BE2C (cell line): ENCODE measurements at regions not wholly inside any gene's neighbourhood (a gene's known extent, or its start where the extent isn't known, plus 50 kb on each side); places are given as distances from the start of the nearest gene placed in this dataset.
A peak's percentile ranks its signal among the peaks of the same experiment; 100 is the strongest.

ENCODE experiments used
- DNase-seq: peaks from one replicate; pipeline ENCODE4 v3.0.0-alpha.2; 2020
- H3K27me3 ChIP-seq: fragments of 250-450 bp; sonication (Bioruptor Pico); 2 replicates; pipeline ENCODE4 v1.5.1; 2020; ENCODE audit warnings: mild to moderate bottlenecking
- H3K36me3 ChIP-seq: fragments of 250-450 bp; sonication (Bioruptor Pico); 2 replicates; pipeline ENCODE4 v1.5.1; 2020; ENCODE audit warnings: mild to moderate bottlenecking
- H3K4me1 ChIP-seq: fragments of 250-450 bp; sonication (Bioruptor Pico); 2 replicates; pipeline ENCODE4 v1.5.1; 2020
- H3K4me3 ChIP-seq: 2 replicates; pipeline ENCODE4 v1.5.1; 2011; ENCODE audit warnings: low read depth, low read length
- H3K9me3 ChIP-seq: fragments of 250-450 bp; sonication (Bioruptor Pico); 2 replicates; pipeline ENCODE4 v1.5.1; 2020
- TF ChIP-seq, protein P1 (sequence below): IDR thresholded peaks from 2 replicates; pipeline ENCODE4 v1.5.1; 2012; ENCODE audit warnings: mild to moderate bottlenecking, low read depth, low read length

DNA sequence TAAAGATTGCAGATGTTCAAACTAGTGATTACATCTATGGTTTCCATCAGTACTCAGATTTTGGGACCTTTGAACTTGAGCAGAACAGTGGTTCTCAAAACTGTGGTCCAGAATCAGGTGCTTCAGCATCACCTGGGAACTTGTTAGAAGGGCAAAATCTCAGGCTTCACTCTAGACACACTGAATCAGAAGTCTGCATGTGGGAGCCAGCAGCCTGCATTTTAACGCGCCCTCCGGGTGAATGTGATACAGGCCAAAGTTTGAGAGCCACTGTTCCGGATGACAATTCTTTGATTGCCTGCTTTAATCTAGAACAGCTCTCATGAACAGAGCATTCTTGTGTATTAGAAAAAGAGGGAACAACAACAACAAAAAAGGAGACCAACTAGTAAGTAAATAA, 261.7 kb downstream of the GPD2 start:
- H3K4me1 ChIP-seq = no peaks in the 10 kb centered on the region
- H3K27me3 ChIP-seq = no peaks in the 10 kb centered on the region
- H3K36me3 ChIP-seq = no peaks in the 10 kb centered on the region
- no peaks in the 10 kb centered on the region for H3K9me3 ChIP-seq
- H3K4me3 ChIP-seq = no peak overlapping the region
- TF ChIP-seq, protein P1, sequence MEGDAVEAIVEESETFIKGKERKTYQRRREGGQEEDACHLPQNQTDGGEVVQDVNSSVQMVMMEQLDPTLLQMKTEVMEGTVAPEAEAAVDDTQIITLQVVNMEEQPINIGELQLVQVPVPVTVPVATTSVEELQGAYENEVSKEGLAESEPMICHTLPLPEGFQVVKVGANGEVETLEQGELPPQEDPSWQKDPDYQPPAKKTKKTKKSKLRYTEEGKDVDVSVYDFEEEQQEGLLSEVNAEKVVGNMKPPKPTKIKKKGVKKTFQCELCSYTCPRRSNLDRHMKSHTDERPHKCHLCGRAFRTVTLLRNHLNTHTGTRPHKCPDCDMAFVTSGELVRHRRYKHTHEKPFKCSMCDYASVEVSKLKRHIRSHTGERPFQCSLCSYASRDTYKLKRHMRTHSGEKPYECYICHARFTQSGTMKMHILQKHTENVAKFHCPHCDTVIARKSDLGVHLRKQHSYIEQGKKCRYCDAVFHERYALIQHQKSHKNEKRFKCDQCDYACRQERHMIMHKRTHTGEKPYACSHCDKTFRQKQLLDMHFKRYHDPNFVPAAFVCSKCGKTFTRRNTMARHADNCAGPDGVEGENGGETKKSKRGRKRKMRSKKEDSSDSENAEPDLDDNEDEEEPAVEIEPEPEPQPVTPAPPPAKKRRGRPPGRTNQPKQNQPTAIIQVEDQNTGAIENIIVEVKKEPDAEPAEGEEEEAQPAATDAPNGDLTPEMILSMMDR = no peak
- DNase-seq = peak; percentile 16

DNA sequence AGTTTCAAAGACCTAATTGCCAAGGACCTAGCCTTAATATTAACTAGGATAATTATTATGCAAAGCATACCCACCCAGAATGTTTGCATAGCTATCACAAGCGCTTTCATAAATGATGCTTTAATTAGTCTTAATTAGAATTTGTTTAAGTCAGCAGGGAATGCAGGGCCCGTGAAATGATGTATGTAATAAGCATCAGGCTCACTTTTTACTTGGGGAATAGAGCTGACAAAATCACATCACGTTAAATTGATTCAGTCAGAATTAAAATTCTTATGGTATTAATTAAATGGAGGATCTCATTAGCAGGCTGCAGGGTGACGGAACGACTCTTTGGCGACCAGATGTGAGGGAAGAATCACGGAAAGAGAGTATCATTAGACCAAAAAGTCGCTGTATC, 264.5 kb downstream of the GPD2 start:
- H3K9me3 ChIP-seq = no peaks in the 10 kb centered on the region
- TF ChIP-seq, protein P1 = no peak
- no peak overlapping the region for H3K4me3 ChIP-seq
- no peaks in the 10 kb centered on the region for H3K36me3 ChIP-seq
- no peaks in the 10 kb centered on the region for H3K27me3 ChIP-seq
- H3K4me1 ChIP-seq = no peaks in the 10 kb centered on the region
- DNase-seq = no peak

GRCh38 chr2:156702541-156702940, 266.4 kb downstream of the GPD2 start:
- Histone ChIP-seq H3K36me3 (no peaks in the 10 kb centered on the region), H3K27me3 (no peaks in the 10 kb centered on the region), H3K4me3 (no peak overlapping the region), H3K4me1 (no peaks in the 10 kb centered on the region), H3K9me3 (no peaks in the 10 kb centered on the region)
- TF ChIP-seq, protein P1 = no peak
- DNase-seq = no peak

DNA sequence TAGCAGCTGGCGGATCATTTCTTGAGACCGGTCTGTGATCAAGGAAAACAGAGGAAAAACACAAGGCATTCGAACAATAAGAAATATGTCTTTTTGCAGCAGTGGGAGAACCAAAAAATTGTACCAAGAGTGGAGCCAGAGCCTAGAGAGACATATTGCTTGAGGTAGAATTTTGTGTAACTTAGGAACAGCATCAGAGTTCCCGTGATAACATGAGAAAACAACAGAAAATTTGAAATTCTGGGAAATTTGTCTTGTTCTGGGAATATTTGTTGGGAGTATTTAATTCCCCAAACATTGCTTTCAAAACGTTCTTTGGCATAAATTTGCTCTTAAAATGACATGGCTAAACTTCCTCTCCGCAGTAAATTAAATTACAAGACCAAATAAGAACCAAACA, 267.5 kb downstream of the GPD2 start:
- no peaks in the 10 kb centered on the region for H3K36me3 ChIP-seq
- H3K9me3 ChIP-seq = no peaks in the 10 kb centered on the region
- no peaks in the 10 kb centered on the region for H3K27me3 ChIP-seq
- TF ChIP-seq, protein P1 = no peak
- no peak for DNase-seq
- no peaks in the 10 kb centered on the region for H3K4me1 ChIP-seq
- H3K4me3 ChIP-seq = no peak overlapping the region

- TF ChIP-seq, protein P1 = no peak
Measured at GRCh38 chr2:156704132-156704531, 268.0 kb downstream of the GPD2 start.

DNA sequence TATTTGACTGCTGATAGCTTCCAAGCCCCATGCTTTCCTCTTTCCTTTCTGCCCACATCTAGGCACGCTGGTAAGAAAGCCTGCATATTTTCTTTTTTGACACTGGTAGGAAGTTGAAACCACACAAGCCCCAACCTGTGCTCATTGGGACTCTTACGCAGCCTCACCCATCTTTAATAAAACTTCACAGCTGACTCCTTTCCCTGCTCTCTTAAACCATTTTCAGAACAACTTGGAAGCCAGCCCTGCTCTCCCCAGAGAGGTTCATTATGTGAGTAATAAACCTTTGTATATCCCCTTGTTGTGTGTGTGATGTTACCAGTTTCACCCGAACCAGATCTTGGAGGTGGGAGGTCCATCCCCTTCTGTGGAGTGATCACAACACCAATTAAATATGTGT, 268.4 kb downstream of the GPD2 start:
- H3K36me3 ChIP-seq = no peaks in the 10 kb centered on the region
- DNase-seq = no peak
- H3K4me3 ChIP-seq = no peak overlapping the region
- no peaks in the 10 kb centered on the region for H3K27me3 ChIP-seq
- no peaks in the 10 kb centered on the region for H3K9me3 ChIP-seq
- H3K4me1 ChIP-seq = no peaks in the 10 kb centered on the region
- TF ChIP-seq, protein P1 = no peak

More at GRCh38 chr2:156704132-156704531, 268.0 kb downstream of the GPD2 start:
- H3K9me3 ChIP-seq = no peaks in the 10 kb centered on the region
- no peaks in the 10 kb centered on the region for H3K36me3 ChIP-seq
- no peaks in the 10 kb centered on the region for H3K4me1 ChIP-seq
- H3K27me3 ChIP-seq = no peaks in the 10 kb centered on the region
- no peak for DNase-seq
- no peak overlapping the region for H3K4me3 ChIP-seq
